GM12892 (cell line): ENCODE measurements at regions not wholly inside any gene's neighbourhood (a gene's known extent, or its start where the extent isn't known, plus 50 kb on each side); places are given as distances from the start of the nearest gene placed in this dataset.

Experiments used
- DNase-seq: peaks from one replicate; pipeline ENCODE4 v3.0.0; 2011; ENCODE audit not compliant: insufficient read length
- FAIRE-seq: peaks from 2 replicates; lab custom pipeline; 2011; peaks lifted over from hg19 to GRCh38; lab: Jason Lieb, UNC
- POLR2A ChIP-seq: IDR thresholded peaks from 2 replicates; pipeline ENCODE4 v1.6.1; 2011; ENCODE audit warnings: low read depth, low read length, control low read depth
- POLR2AphosphoS5 ChIP-seq: IDR thresholded peaks from 2 replicates; pipeline ENCODE4 v1.6.1; 2011; ENCODE audit warnings: low read depth, low read length, control low read depth
- TAF1 ChIP-seq: IDR thresholded peaks from 2 replicates; pipeline ENCODE4 v1.6.1; 2011; ENCODE audit warnings: low read depth, mild to moderate bottlenecking, control low read depth, low read length, borderline replicate concordance

GRCh38 chr12:93944911-93945310 lies 203.5 kb upstream of the PLXNC1 start:
- no peak for TF ChIP-seq POLR2A
- TF ChIP-seq TAF1 = no peak
- TF ChIP-seq POLR2AphosphoS5 = no peak
- no peak for FAIRE-seq
- no peak for DNase-seq

GRCh38 chr12:93946542-93947150 lies 201.7 kb upstream of the PLXNC1 start:
- no peak for FAIRE-seq
- TF ChIP-seq POLR2AphosphoS5 = no peak
- no peak for TF ChIP-seq POLR2A
- TF ChIP-seq TAF1 = no peak
- no peak for DNase-seq

GRCh38 chr12:93947486-93947885 lies 200.9 kb upstream of the PLXNC1 start:
- no peak for TF ChIP-seq POLR2AphosphoS5
- no peak for TF ChIP-seq POLR2A
- TF ChIP-seq TAF1 = no peak
- no peak for DNase-seq
- FAIRE-seq = no peak

- no peak for TF ChIP-seq POLR2A
- no peak for TF ChIP-seq TAF1
- no peak for TF ChIP-seq POLR2AphosphoS5
- no peak for FAIRE-seq
- no peak for DNase-seq
Measured at GRCh38 chr12:93950311-93950710, 198.1 kb upstream of the PLXNC1 start.

- no peak for FAIRE-seq
- no peak for DNase-seq
- TF ChIP-seq POLR2A (no peak), POLR2AphosphoS5 (no peak), TAF1 (no peak)
Measured at GRCh38 chr12:93954166-93955112, 193.9 kb upstream of the PLXNC1 start.

- DNase-seq (no peak), FAIRE-seq (no peak)
Measured at GRCh38 chr12:93956551-93956950, 191.8 kb upstream of the PLXNC1 start.

GRCh38 chr12:93957168-93957567 lies 191.2 kb upstream of the PLXNC1 start:
- TF ChIP-seq POLR2A = no peak
- TF ChIP-seq POLR2AphosphoS5 = no peak
- TF ChIP-seq TAF1 = no peak
- FAIRE-seq = no peak
- no peak for DNase-seq

More at GRCh38 chr12:93956551-93956950, 191.8 kb upstream of the PLXNC1 start:
- TF ChIP-seq POLR2AphosphoS5 = no peak
- TF ChIP-seq POLR2A = no peak
- no peak for TF ChIP-seq TAF1

GRCh38 chr12:93957870-93958269 lies 190.5 kb upstream of the PLXNC1 start:
- no peak for TF ChIP-seq POLR2AphosphoS5
- DNase-seq (no peak), FAIRE-seq (no peak)

- no peak for TF ChIP-seq TAF1
- TF ChIP-seq POLR2A = no peak
- TF ChIP-seq POLR2AphosphoS5 = no peak
- DNase-seq (no peak), FAIRE-seq (no peak)
Measured at GRCh38 chr12:93959657-93960056, 188.7 kb upstream of the PLXNC1 start.

- FAIRE-seq = no peak
- TF ChIP-seq TAF1 = no peak
- no peak for TF ChIP-seq POLR2AphosphoS5
- no peak for TF ChIP-seq POLR2A
Measured at GRCh38 chr12:93960521-93960920, 187.9 kb upstream of the PLXNC1 start.

GRCh38 chr12:93962336-93962735 lies 186.0 kb upstream of the PLXNC1 start:
- TF ChIP-seq POLR2AphosphoS5 (no peak), TAF1 (no peak), POLR2A (no peak)
- FAIRE-seq (no peak), DNase-seq (no peak)

More at GRCh38 chr12:93960521-93960920, 187.9 kb upstream of the PLXNC1 start:
- no peak for DNase-seq

- FAIRE-seq = no peak
- TF ChIP-seq POLR2AphosphoS5 = no peak
- no peak for TF ChIP-seq POLR2A
- TF ChIP-seq TAF1 = no peak
Measured at GRCh38 chr12:93964936-93965335, 183.4 kb upstream of the PLXNC1 start.

More at GRCh38 chr12:93964936-93965335, 183.4 kb upstream of the PLXNC1 start:
- no peak for DNase-seq
